Activated CD8-positive, alpha-beta T cell treated with anti-CD3 and anti-CD28 coated beads for 36 hours (primary cell): ENCODE measurements at regions not wholly inside any gene's neighbourhood (a gene's known extent, or its start where the extent isn't known, plus 50 kb on each side); places are given as distances from the start of the nearest gene placed in this dataset.

Source experiments
- ATAC-seq: fragments of 200-7000 bp; cut with Tn5 transposase; one replicate; pipeline ENCODE4 v1.10.0; 2021; ENCODE audit warnings: mild to moderate bottlenecking, moderate library complexity
- CTCF ChIA-PET: fragments of 350-600 bp; sonication (Branson Sonifier 250); formaldehyde crosslinking; loops from one replicate; lab custom pipeline; 2021; ENCODE audit warnings: antibody characterized with exemption; lab: Charles Lee
- POLR2A ChIA-PET: fragments of 350-600 bp; sonication (Branson Sonifier 250); formaldehyde crosslinking; loops from one replicate; lab custom pipeline; 2021; ENCODE audit warnings: antibody characterized with exemption; lab: Charles Lee
- DNase-seq: peaks from one replicate; pipeline ENCODE4 v3.0.0-alpha.2; 2020
- H3K27ac Mint-ChIP-seq: one replicate; pipeline ENCODE4 v1.8.0; 2021; ENCODE audit warnings: mild to moderate bottlenecking, mixed read lengths
- H3K27me3 Mint-ChIP-seq: one replicate; pipeline ENCODE4 v1.8.0; 2021; ENCODE audit warnings: mixed read lengths
- H3K36me3 Mint-ChIP-seq: one replicate; pipeline ENCODE4 v1.8.0; 2021; ENCODE audit warnings: low read depth, mixed read lengths
- H3K4me1 Mint-ChIP-seq: one replicate; pipeline ENCODE4 v1.8.0; 2021; ENCODE audit warnings: low read depth, mixed read lengths
- H3K4me3 Mint-ChIP-seq: one replicate; pipeline ENCODE4 v1.8.0; 2021; ENCODE audit warnings: mild to moderate bottlenecking, moderate library complexity, mixed read lengths
- H3K9me3 Mint-ChIP-seq: one replicate; pipeline ENCODE4 v1.8.0; 2021; ENCODE audit warnings: mixed read lengths
- CTCF ChIP-seq: fragments of 200-600 bp; IDR thresholded peaks from one replicate; pipeline ENCODE4 v1.8.0; 2022; ENCODE audit warnings: antibody characterized with exemption, mild to moderate bottlenecking
- intact Hi-C: fragments of 100-400 bp; cut with micrococcal nuclease; formaldehyde crosslinking; loops from one replicate; pipeline ENCODE4 v1.10.0; 2022

GRCh38 chr3:96677156-96677555 lies 137.2 kb upstream of the EPHA6 start:
- ATAC-seq (no peak), DNase-seq (no peak)
- intact Hi-C loops: no loop called here
- ChIA-PET POLR2A (no interaction called here), CTCF (interaction anchor here (0.8 kb wide), 1 partner anchor 14 kb away, joined by 3 read pairs; no protein-coding TSS in a partner anchor)
- Mint-ChIP-seq H3K4me1 (no peaks in the 10 kb centered on the region), H3K27me3 (no peaks in the 10 kb centered on the region), H3K36me3 (no peaks in the 10 kb centered on the region), H3K9me3 (peaks cover 5% of the 10 kb centered on the region), H3K4me3 (no peak overlapping the region), H3K27ac (no peak overlapping the region)
- TF ChIP-seq CTCF: no peak

GRCh38 chr3:96678325-96678724 lies 136.1 kb upstream of the EPHA6 start:
- Mint-ChIP-seq H3K4me1 (no peaks in the 10 kb centered on the region), H3K27ac (no peak overlapping the region), H3K36me3 (no peaks in the 10 kb centered on the region), H3K4me3 (no peak overlapping the region), H3K27me3 (no peaks in the 10 kb centered on the region), H3K9me3 (peaks cover 5% of the 10 kb centered on the region)
- ATAC-seq (no peak), DNase-seq (no peak)
- TF ChIP-seq CTCF: no peak
- POLR2A ChIA-PET: no interaction called here
- CTCF ChIA-PET: no interaction called here
- intact Hi-C loops: no loop called here

GRCh38 chr3:96700322-96701315 lies 113.8 kb upstream of the EPHA6 start:
- no peak for DNase-seq
- no peak for TF ChIP-seq CTCF
- intact Hi-C loops: no loop called here
- no peak for ATAC-seq
- ChIA-PET POLR2A (no interaction called here), CTCF (no interaction called here)
- H3K27me3 Mint-ChIP-seq: no peaks in the 10 kb centered on the region
- H3K4me1 Mint-ChIP-seq: no peaks in the 10 kb centered on the region
- no peaks in the 10 kb centered on the region for H3K36me3 Mint-ChIP-seq
- H3K9me3 Mint-ChIP-seq: peaks cover 9% of the 10 kb centered on the region
- no peak overlapping the region for H3K27ac Mint-ChIP-seq
- no peak overlapping the region for H3K4me3 Mint-ChIP-seq

GRCh38 chr3:96705895-96706294 lies 108.5 kb upstream of the EPHA6 start:
- no peaks in the 10 kb centered on the region for H3K4me1 Mint-ChIP-seq
- POLR2A ChIA-PET: no interaction called here
- H3K4me3 Mint-ChIP-seq: no peak overlapping the region
- H3K27ac Mint-ChIP-seq: no peak overlapping the region
- TF ChIP-seq CTCF: no peak
- H3K9me3 Mint-ChIP-seq: no peaks in the 10 kb centered on the region
- intact Hi-C loops: no loop called here
- CTCF ChIA-PET: no interaction called here
- no peaks in the 10 kb centered on the region for H3K36me3 Mint-ChIP-seq
- ATAC-seq (no peak), DNase-seq (no peak)
- H3K27me3 Mint-ChIP-seq: no peaks in the 10 kb centered on the region

- Mint-ChIP-seq H3K27me3 (no peaks in the 10 kb centered on the region), H3K4me3 (no peak overlapping the region), H3K36me3 (no peaks in the 10 kb centered on the region), H3K27ac (no peak overlapping the region), H3K4me1 (no peaks in the 10 kb centered on the region), H3K9me3 (no peaks in the 10 kb centered on the region)
- no peak for TF ChIP-seq CTCF
- CTCF ChIA-PET: no interaction called here
- ATAC-seq (no peak), DNase-seq (no peak)
- intact Hi-C loops: no loop called here
- POLR2A ChIA-PET: no interaction called here
These were observed 107.9 kb upstream of the EPHA6 start for GRCh38 chr3:96706509-96706908.
